Urinary bladder (tissue), 4 donors: ENCODE measurements at regions not wholly inside any gene's neighbourhood (a gene's known extent, or its start where the extent isn't known, plus 50 kb on each side); places are given as distances from the start of the nearest gene placed in this dataset. TPM values are rescaled to one million over a fixed set of nuclear protein-coding genes. Genes with fewer than 3 reads are reported as not detected.

Experiments used
- DNase-seq: peaks from one replicate; pipeline ENCODE4 v3.0.0-alpha.2; 2015; ENCODE audit errors: extremely low spot score
- H3K27ac ChIP-seq: one replicate; pipeline ENCODE4 v1.5.1; 2013; ENCODE audit warnings: low read depth, mild to moderate bottlenecking, moderate library complexity
- H3K36me3 ChIP-seq: one replicate; pipeline ENCODE4 v1.6.1; 2013; ENCODE audit warnings: mild to moderate bottlenecking, moderate library complexity; ENCODE audit not compliant: insufficient read depth
- H3K4me1 ChIP-seq: one replicate; pipeline ENCODE4 v1.6.1; 2013; ENCODE audit warnings: mild to moderate bottlenecking, moderate library complexity; ENCODE audit not compliant: insufficient read depth
- H3K4me3 ChIP-seq: one replicate; pipeline ENCODE4 v1.5.1; 2013; ENCODE audit warnings: low read depth, low read length
- WGBS: extraction: QIAGEN DNeasy Blood & Tissue Kit; methylation state at CpG from one replicate; pipeline ENCODE4 v1.1.7; 2013; 5-methylcytosine and 5-hydroxymethylcytosine counted together
- small RNA-seq: library from RNA; depleted of rRNA; stranded (forward); fragments of <200 nt; gene quantifications from one replicate; pipeline ENCODE3, GENCODE V24; 2014
- donor health status: healthy with polysubstance abuse.
- donor health status: healthy.

GRCh38 chr11:104221455-104221854 lies 57.5 kb upstream of the PDGFD start:
- DNase-seq, result no peak
- no peak overlapping the region for H3K4me3 ChIP-seq
- H3K36me3 ChIP-seq, result no peaks in the 10 kb centered on the region
- H3K27ac ChIP-seq, result no peak overlapping the region
- H3K4me1 ChIP-seq, result no peaks in the 10 kb centered on the region

GRCh38 chr11:104219096-104219495 lies 55.1 kb upstream of the PDGFD start:
- DNase-seq, result no peak
- Histone ChIP-seq H3K4me3 (no peak overlapping the region), H3K27ac (no peak overlapping the region), H3K36me3 (no peaks in the 10 kb centered on the region), H3K4me1 (no peaks in the 10 kb centered on the region)
- 80% methylated on average over 3 of the region's 3 CpGs for WGBS

GRCh38 chr11:104214517-104214916 lies 50.6 kb upstream of the PDGFD start:
- Histone ChIP-seq H3K36me3 (no peaks in the 10 kb centered on the region), H3K4me1 (no peaks in the 10 kb centered on the region), H3K4me3 (no peak overlapping the region), H3K27ac (no peak overlapping the region)
- WGBS, result 89% methylated on average over 3 of the region's 3 CpGs
- no peak for DNase-seq

Small RNA genes in the stretch of these regions (small RNA-seq; reads per million reads assigned to genes)
- not detected for gene AP001485.1
- not detected for gene MIR7641-1
